Smooth muscle cell of the brain vasculature (primary cell): ENCODE measurements at regions not wholly inside any gene's neighbourhood (a gene's known extent, or its start where the extent isn't known, plus 50 kb on each side); places are given as distances from the start of the nearest gene placed in this dataset.

Source experiments
- DNase-seq: peaks from one replicate; pipeline ENCODE4 v3.0.0-alpha.2; 2012; ENCODE audit warnings: low read depth, low spot score

DNA sequence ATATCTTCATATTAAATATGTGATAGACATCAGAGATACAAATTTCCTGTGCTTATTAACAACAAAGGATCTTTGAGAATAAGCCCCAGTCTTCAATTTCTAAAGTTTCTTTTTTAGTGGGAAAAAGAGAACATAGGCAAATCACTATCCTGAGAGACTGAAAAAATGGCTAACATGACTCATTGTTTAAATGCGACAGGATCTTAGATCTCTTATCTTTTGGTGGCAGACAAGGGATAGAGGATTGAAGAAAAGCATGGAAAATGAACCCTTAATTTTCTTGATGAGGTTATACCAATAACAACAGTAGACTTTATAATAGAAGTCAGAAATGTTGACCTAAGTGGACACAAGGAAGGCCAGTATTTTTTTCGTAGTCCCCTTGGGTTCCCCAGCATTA lies 178.6 kb upstream of the MAP3K7 start:
- DNase-seq, result no peak

DNA sequence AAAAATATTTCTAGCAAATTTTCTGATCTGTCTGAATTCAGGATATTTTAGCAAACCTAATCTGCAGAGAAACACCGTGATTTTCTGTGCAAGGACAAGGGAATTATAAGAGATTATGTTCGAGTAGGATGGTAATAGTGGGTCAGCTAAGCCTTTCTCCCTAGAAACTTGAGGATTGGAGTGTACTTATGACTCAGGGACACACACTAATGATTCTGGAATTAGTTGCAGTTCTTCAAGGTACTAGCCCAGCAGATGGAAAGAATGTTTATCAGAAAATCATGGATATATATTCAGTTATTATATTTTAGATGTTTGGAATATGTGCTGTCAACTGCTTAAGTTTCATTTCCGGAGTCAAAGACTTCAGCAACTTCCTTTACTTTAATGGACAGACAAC lies 177.1 kb upstream of the MAP3K7 start:
- no peak for DNase-seq

- DNase-seq, result no peak
Observed at GRCh38 chr6:90759664-90760063, 172.8 kb upstream of the MAP3K7 start.

GRCh38 chr6:90758741-90759140 lies 171.9 kb upstream of the MAP3K7 start:
- DNase-seq, result no peak

- no peak for DNase-seq
Observed at GRCh38 chr6:90753820-90754643, 167.2 kb upstream of the MAP3K7 start.

DNA sequence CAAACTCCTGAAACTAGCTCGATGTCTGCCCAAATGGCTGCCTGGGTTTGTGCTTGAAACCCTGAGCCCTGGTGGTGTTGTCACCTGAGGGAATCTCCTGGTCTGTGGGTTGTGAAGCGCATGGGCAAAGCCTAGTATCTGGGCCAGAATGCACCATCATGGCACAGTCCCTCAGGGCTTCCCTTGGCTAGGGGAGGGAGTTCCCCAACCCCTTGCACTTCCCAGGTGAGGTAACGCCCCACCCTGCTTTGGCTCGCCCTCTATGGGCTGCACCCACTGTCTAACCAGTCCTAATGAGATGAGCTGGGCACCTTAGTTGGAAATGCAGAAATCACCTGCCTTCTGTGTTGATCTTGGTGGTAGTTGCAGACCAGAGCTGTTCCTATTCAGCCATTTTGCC lies 152.9 kb upstream of the MAP3K7 start:
- DNase-seq, result no peak

GRCh38 chr6:90739339-90739738 lies 152.5 kb upstream of the MAP3K7 start:
- no peak for DNase-seq

DNA sequence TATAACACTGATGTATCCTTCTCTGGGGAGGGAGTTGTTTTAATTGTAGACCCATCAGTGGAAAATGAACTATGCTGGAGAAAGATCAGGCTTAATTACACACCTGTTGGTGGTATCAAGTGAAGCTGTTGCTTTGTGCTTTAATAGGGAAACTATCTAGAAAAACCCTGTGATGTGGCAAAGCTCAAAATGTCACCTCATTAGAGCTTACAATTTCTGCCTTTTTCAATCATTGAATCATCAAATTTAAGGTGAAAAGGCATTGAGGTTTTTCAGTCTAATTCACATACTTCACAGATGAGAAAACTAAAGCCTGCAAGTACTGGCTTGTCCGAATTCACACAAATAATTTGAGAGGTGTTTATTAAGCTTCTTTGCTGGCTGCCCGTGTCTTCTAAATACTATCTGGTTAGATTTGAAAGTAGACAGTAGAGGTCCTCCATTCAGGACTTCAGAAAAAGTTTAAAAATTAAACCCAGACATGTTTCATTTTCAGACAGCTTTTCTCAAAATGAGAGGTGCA lies 143.3 kb upstream of the MAP3K7 start:
- DNase-seq, result no peak

GRCh38 chr6:90729057-90729456 lies 142.2 kb upstream of the MAP3K7 start:
- DNase-seq, result no peak

- DNase-seq, result no peak
Observed at GRCh38 chr6:90722648-90723047, 135.8 kb upstream of the MAP3K7 start.

DNA sequence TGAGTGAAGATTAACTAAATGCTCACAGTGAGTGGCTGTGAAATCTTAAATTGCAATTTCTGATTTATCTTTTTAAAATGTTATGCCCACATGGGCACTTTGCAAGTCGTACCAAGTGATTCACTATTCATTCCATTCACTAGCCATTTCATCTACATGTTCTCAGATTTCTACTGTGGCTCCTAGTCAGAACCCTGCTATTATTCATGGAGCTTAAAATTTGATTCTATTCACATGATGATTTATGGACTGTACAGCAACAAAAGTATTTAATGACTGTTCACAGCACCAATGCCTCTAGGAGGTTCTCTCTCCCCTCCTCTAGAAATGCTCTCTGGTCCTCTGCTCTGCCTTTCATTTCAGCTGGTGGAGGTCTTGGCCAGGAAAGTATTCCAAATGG lies 133.5 kb upstream of the MAP3K7 start:
- no peak for DNase-seq

GRCh38 chr6:90719321-90720195 lies 132.7 kb upstream of the MAP3K7 start:
- no peak for DNase-seq

GRCh38 chr6:90716376-90716775 lies 129.5 kb upstream of the MAP3K7 start:
- DNase-seq, result no peak

- no peak for DNase-seq
Observed at GRCh38 chr6:90715093-90715655, 128.3 kb upstream of the MAP3K7 start.

DNA sequence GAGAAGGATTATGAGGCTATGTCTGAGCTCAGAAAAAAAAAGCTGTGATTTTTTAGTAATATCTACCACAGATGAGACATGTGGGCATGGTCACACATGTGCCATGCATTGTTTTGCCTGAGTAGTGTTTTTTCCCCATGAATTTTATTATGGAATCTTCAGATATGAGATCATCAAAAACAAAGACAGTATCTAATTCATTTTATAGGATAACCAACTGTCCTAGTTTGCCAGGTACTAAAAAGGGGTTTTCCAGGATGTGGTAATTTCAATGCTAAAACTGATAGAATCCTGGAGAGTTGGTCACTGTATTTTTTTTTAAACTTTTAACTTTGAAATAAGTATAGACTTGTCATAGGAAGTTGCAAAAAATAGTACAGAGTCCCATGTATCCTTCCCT lies 127.4 kb upstream of the MAP3K7 start:
- DNase-seq, result no peak

DNA sequence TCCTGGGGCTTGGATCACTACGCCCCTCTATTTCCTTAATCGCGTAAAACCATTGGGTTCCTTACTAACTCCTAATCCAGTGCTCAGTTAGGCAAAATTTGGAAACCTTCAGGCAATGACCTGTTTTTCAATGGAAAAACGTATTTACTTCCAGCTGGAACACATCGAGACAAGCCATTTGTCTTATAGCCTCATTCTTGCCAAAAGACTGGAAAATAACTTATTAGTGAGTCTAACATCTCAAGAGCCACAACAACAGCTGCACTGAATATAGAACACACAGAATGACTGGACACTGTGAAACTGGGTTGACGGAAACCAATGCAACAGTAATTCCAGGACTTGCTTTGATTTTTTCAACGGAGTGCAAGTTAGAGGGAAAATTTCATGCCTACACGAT lies 125.2 kb upstream of the MAP3K7 start:
- no peak for DNase-seq

DNA sequence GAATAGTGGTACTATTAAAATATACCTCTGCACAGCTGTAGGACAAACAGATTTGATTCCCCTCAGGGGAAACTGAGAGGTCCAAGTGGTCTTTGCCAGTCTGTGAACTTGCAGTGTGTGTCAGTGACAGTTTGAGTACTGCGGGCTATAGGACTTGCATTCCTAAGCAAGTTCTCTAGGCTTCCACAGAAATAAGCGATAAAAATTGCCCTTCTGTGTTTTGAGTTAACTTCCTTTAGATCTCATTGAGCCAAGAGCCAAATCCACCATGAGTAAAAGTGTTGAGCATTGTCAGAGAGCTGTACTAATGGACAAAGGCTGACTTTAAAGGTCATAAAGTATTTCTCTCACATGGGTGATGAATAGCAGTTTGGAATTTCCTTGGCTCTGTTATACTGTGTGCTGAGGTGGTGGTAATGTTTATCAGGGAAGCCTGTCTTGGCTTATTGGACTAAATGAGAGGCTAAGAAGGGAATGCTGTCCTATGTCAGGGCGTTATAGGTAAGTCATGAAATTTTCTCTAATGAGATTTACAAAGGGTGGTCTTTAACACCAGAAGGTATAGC lies 122.6 kb upstream of the MAP3K7 start:
- DNase-seq, result no peak

DNA sequence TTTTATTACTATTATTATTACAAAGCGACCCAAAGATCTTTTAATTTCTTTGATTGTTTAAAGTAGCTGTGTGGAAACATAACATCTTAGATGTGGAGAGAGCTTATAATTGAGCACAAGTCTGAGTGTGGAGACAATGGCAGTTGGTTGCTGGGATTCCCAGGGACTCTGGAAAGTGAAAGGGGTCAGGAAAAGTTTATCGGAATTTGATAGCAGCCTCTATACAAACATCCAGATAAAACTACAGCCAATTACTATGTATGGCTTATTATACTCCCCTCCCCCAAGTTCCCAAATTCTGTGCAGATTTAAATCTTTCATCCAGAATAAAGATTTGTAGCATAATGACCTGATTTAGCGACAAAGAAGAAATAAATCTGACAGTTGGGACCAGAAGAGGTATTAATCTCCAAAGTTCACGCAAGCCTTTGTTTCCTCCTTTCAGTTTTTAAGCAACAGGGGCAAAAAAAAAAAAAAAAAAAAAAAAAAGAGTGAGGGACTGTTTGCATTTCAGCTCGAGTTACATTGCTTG lies 121.4 kb upstream of the MAP3K7 start:
- no peak for DNase-seq

GRCh38 chr6:90707246-90707645 lies 120.4 kb upstream of the MAP3K7 start:
- no peak for DNase-seq

DNA sequence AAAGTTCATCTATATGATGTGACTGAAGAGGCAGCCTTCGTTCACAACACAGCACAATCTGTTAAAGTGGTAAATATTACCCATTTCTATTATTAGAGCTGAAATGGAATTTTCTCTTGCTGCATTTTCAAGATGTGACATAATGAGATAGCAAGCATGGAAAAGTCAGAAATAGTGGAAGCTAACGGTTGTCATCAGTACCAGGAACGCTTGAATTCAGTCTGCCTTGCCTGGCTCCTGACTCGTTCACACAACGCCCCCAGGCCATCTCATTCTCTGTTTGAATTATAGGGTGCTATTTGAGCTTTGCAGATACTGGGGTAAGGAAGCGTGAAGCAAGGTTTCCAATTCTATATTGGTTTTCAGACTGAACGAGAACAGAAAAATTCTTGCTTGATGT lies 116.5 kb upstream of the MAP3K7 start:
- DNase-seq, result no peak

DNA sequence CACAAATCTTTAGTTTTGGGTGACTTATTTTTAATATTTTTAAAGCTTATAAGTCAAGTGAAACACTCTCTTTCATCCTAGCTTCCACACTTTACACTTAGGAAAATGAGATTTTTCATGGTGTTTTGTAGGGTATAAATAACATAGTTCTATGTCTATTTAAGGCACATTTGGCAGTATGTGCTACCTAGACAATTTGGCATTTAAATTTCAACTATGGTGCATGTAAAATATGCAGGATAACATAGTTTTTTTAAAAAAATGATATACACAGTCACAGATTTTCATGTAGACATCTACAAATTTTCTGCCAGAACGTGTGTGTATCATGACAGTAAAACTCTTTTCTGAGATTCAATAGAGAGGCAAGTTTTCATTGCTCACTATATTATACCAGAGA lies 115.1 kb upstream of the MAP3K7 start:
- DNase-seq, result no peak
